ENCODE measurements at regions not wholly inside any gene's neighbourhood (a gene's known extent, or its start where the extent isn't known, plus 50 kb on each side); places are given as distances from the start of the nearest gene placed in this dataset.
"Not testable (repeated sequence)": the region's sequence is repeated elsewhere in the genome, so short reads cannot be mapped to it uniquely, and the experiment has no call there.

GRCh38 chr15:70375586-70375985 is 277.9 kb upstream of the TLE3 start:
- intact Hi-C loops (cut with DNase I; ENCODE audit: low total_unique reads), result no loop called here
- Histone ChIP-seq H3K4me1 (peaks cover 10 to 40% (median 21%) of the 10 kb centered on the region in 4 donors), H3K27ac (no peak overlapping the region), H3K27me3 (no peaks in the 10 kb centered on the region), H3K9me3 (no peaks in the 10 kb centered on the region), H3K36me3 (no peaks in the 10 kb centered on the region), H3K4me3 (no peak overlapping the region)
- DNase-seq, result no peak
- TF ChIP-seq POLR2AphosphoS5 (IDR thresholded peaks at IDR 0.05) (no peak), POLR2A (IDR thresholded peaks at IDR 0.05) (no peak), EP300 (IDR thresholded peaks at IDR 0.05) (no peak)
- TF ChIP-seq, protein P1, sequence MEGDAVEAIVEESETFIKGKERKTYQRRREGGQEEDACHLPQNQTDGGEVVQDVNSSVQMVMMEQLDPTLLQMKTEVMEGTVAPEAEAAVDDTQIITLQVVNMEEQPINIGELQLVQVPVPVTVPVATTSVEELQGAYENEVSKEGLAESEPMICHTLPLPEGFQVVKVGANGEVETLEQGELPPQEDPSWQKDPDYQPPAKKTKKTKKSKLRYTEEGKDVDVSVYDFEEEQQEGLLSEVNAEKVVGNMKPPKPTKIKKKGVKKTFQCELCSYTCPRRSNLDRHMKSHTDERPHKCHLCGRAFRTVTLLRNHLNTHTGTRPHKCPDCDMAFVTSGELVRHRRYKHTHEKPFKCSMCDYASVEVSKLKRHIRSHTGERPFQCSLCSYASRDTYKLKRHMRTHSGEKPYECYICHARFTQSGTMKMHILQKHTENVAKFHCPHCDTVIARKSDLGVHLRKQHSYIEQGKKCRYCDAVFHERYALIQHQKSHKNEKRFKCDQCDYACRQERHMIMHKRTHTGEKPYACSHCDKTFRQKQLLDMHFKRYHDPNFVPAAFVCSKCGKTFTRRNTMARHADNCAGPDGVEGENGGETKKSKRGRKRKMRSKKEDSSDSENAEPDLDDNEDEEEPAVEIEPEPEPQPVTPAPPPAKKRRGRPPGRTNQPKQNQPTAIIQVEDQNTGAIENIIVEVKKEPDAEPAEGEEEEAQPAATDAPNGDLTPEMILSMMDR (IDR thresholded peaks at IDR 0.05), result no peak
- WGBS, 5 donors, result 83 to 96% (median 90%) methylated on average over 3 of the region's 3 CpGs

DNA sequence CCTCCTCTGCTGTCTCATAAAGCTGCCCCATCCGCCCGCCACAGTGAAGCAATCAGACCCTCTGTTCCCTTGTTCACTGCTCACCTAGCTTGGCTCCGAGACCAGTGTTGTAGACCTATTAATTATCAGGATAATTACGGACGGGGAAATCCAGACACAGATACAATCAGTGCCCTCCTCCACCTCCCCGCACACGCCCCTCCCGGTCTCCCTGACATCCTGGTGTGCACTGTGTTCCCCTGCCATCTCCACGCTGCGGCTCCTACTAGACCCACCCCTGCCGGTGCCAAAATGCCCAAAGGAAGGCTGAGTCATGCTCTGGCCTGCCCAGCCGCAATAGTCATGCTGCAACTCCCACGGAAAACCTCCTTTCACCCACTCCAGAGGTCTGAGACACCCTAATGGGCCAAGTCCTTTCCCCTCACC is 277.3 kb upstream of the TLE3 start:
- Histone ChIP-seq H3K27ac (no peak overlapping the region), H3K36me3 (no peaks in the 10 kb centered on the region), H3K4me1 (peaks cover 10 to 40% (median 21%) of the 10 kb centered on the region in 4 donors), H3K4me3 (no peak overlapping the region), H3K9me3 (no peaks in the 10 kb centered on the region), H3K27me3 (no peaks in the 10 kb centered on the region)
- DNase-seq, result no peak
- 70 to 84% (median 79%) methylated on average over 13 of the region's 13 CpGs for WGBS, 5 donors
- TF ChIP-seq POLR2A (IDR thresholded peaks at IDR 0.05) (no peak), EP300 (IDR thresholded peaks at IDR 0.05) (no peak), POLR2AphosphoS5 (IDR thresholded peaks at IDR 0.05) (no peak)
- TF ChIP-seq, protein P1 (IDR thresholded peaks at IDR 0.05), result no peak
- intact Hi-C loops (cut with DNase I; ENCODE audit: low total_unique reads), result no loop called here

DNA sequence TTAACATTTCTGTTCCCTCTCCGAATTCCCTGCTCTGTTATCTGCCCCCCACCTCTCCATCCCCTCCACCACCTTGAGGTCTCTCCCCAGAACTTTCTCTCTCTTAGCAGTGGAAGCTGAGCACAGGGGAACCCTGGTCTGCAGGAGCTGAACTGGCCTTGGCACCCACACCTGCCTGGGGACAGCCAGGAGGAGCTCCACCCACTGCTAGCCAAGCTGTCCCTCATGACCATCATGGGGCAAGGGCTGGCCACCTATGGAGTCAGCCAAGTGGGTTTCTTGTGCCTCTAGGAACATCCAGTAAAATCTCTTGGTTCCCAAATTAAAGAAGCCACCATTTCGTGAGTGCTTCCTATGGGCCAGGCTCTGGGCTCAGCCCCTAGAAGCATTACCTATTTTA is 276.4 kb upstream of the TLE3 start:
- Histone ChIP-seq H3K27me3 (no peaks in the 10 kb centered on the region), H3K27ac (no peak overlapping the region), H3K4me1 (peaks cover 10 to 40% (median 21%) of the 10 kb centered on the region in 4 donors), H3K4me3 (no peak overlapping the region), H3K36me3 (no peaks in the 10 kb centered on the region), H3K9me3 (no peaks in the 10 kb centered on the region)
- no peak for DNase-seq
- intact Hi-C loops (cut with DNase I; ENCODE audit: low total_unique reads), result no loop called here
- TF ChIP-seq EP300 (IDR thresholded peaks at IDR 0.05) (no peak), POLR2AphosphoS5 (IDR thresholded peaks at IDR 0.05) (no peak), POLR2A (IDR thresholded peaks at IDR 0.05) (no peak)
- TF ChIP-seq, protein P1 (IDR thresholded peaks at IDR 0.05), result no peak
- 90 to 98% (median 91%) methylated on average over 2 of the region's 2 CpGs for WGBS, 5 donors

GRCh38 chr15:70373439-70373838 is 275.7 kb upstream of the TLE3 start:
- DNase-seq; H3K9me3 ChIP-seq; H3K4me3 ChIP-seq; H3K27me3 ChIP-seq; H3K27ac ChIP-seq; intact Hi-C loops (cut with DNase I; ENCODE audit: low total_unique reads); H3K36me3 ChIP-seq: not testable (repeated sequence)
- 93 to 96% (median 93%) methylated on average over 4 of the region's 4 CpGs for WGBS, 5 donors
- peaks cover 10 to 39% (median 21%) of the 10 kb centered on the region in 4 donors for H3K4me1 ChIP-seq

DNA sequence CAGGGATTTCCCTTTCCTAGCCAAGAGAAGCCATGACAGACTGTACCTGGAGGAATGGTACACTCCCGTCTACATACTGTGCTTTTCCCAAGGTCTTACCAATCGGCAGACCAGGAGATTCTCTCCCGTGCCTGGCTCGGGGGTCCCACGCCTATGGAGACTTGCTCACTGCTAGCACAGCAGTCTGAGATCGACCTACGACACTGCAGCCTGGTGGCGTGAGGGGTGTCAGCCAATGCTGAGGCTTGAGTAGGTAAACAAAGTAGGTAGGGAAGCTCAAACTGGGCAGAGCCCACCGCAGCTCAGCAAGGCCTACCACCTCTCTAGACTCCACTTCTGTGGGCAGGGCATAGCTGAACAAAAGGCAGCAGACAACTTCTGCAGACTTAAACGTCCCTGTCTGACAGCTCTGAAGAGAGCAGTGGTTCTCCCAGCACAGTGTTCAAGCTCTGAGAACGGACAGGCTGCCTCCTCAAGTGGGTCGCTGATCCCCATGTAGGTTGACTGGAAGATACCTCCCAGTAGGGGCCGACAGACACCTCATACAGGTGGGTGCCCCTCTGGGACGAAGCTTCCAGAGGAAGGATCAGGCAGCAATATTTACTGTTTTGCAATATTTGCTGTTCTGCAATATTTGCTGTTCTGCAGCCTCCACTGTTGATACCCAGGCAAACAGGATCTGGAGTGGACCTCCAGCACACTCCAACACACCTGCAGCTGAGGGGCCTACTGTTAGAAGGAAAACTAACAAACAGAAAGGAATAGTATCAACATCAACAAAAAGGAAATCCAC is 270.4 kb upstream of the TLE3 start:
- H3K36me3 ChIP-seq; H3K4me1 ChIP-seq; H3K4me3 ChIP-seq; H3K9me3 ChIP-seq; H3K27ac ChIP-seq; H3K27me3 ChIP-seq; DNase-seq; intact Hi-C loops (cut with DNase I; ENCODE audit: low total_unique reads): not testable (repeated sequence)
- 67 to 79% (median 71%) methylated on average over 11 to 14 of the region's 14 CpGs for WGBS, 5 donors

- H3K27me3 ChIP-seq; H3K9me3 ChIP-seq; intact Hi-C loops (cut with DNase I; ENCODE audit: low total_unique reads); H3K36me3 ChIP-seq; H3K4me1 ChIP-seq; H3K4me3 ChIP-seq; H3K27ac ChIP-seq; DNase-seq: not testable (repeated sequence)
- 73 to 89% (median 89%) methylated on average over 3 to 4 of the region's 4 CpGs for WGBS, 5 donors
Measured at GRCh38 chr15:70364023-70364422, 266.3 kb upstream of the TLE3 start.

Data from stomach (tissue), 8 donors.